ENCODE measurements at regions not wholly inside any gene's neighbourhood (a gene's known extent, or its start where the extent isn't known, plus 50 kb on each side); places are given as distances from the start of the nearest gene placed in this dataset.
"Not testable (repeated sequence)": the region's sequence is repeated elsewhere in the genome, so short reads cannot be mapped to it uniquely, and the experiment has no call there.

GRCh38 chr4:112007391-112007790 lies 137.9 kb upstream of the FAM241A start:
- no peak for DNase-seq
- 0% methylated on average over 1 of the region's 2 CpGs for WGBS (ENCODE audit: insufficient coverage)
- H3K4me1 ChIP-seq (ENCODE audit: control insufficient read depth, insufficient read depth, low read length): no peaks in the 10 kb centered on the region

GRCh38 chr4:112015960-112016359 lies 129.3 kb upstream of the FAM241A start:
- WGBS (ENCODE audit: insufficient coverage): 61% methylated on average over 3 of the region's 3 CpGs
- DNase-seq: no peak
- H3K27me3 ChIP-seq (ENCODE audit: control insufficient read depth, insufficient read depth, low read length): no peaks in the 10 kb centered on the region
- no peaks in the 10 kb centered on the region for H3K9me3 ChIP-seq (replicated peaks; ENCODE audit: control insufficient read depth, low read depth, low read length)
- no peak overlapping the region for H3K4me3 ChIP-seq (ENCODE audit: low read length)
- no peaks in the 10 kb centered on the region for H3K4me1 ChIP-seq (ENCODE audit: control insufficient read depth, insufficient read depth, low read length)
- no peaks in the 10 kb centered on the region for H3K36me3 ChIP-seq (ENCODE audit: control insufficient read depth, insufficient read depth, low read length)
- H3K27ac ChIP-seq (ENCODE audit: low read length): no peak overlapping the region

More at GRCh38 chr4:112007391-112007790, 137.9 kb upstream of the FAM241A start:
- Histone ChIP-seq H3K36me3 (ENCODE audit: control insufficient read depth, insufficient read depth, low read length) (no peaks in the 10 kb centered on the region), H3K9me3 (replicated peaks; ENCODE audit: control insufficient read depth, low read depth, low read length) (no peaks in the 10 kb centered on the region), H3K27ac (ENCODE audit: low read length) (no peak overlapping the region), H3K27me3 (ENCODE audit: control insufficient read depth, insufficient read depth, low read length) (no peaks in the 10 kb centered on the region), H3K4me3 (ENCODE audit: low read length) (no peak overlapping the region)

DNA sequence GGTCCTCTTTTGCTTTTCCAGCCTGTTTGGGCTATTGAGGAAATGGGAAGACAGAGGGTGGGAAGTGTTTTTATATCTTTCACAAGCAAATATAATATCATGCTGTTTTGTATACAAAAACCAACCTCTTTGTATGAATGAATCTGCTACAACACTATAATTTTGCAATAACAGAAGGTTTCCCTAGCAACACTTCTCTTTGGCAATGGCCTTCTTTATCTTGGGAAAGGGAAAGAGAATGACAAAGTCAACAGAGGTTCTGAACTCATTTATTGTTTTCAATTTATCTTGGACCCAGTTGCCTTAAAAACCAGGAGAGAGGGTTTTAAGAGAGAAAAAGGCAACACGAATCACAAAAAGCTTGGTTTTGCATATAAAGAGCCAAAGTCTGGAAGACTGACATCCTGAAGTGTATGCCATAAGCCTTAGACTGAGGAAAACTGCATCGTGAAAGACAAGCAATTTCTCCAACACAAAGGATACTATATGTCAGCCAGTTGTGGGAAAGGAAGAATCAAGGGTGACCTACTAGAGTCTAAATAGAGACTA lies 121.8 kb upstream of the FAM241A start:
- Histone ChIP-seq H3K4me3 (ENCODE audit: low read length) (no peak overlapping the region), H3K9me3 (replicated peaks; ENCODE audit: control insufficient read depth, low read depth, low read length) (no peaks in the 10 kb centered on the region), H3K4me1 (ENCODE audit: control insufficient read depth, insufficient read depth, low read length) (no peaks in the 10 kb centered on the region), H3K27ac (ENCODE audit: low read length) (no peak overlapping the region), H3K27me3 (ENCODE audit: control insufficient read depth, insufficient read depth, low read length) (no peaks in the 10 kb centered on the region), H3K36me3 (ENCODE audit: control insufficient read depth, insufficient read depth, low read length) (no peaks in the 10 kb centered on the region)
- no CpG with 5 or more reads among the region's 2 CpGs for WGBS (ENCODE audit: insufficient coverage)
- no peak for DNase-seq

DNA sequence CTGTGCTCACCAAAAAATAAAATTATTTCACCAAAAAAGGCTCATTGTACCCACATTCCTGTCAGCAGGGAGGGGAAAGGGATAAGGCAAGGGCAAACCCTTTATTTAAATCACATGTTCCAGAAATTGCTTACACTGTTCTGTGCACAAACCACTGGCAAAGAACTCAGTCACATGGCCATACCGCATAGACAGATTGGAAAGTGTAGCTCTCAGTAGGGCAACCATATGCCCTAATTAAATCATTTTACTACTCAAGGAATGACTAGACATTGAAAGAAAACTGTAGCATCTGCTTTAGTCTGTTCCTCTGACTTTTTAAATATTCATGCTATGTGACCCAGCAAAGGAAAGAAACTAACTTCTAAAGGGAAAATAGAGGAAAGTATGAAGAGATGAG lies 119.2 kb upstream of the FAM241A start:
- Histone ChIP-seq H3K9me3 (replicated peaks; ENCODE audit: control insufficient read depth, low read depth, low read length) (no peaks in the 10 kb centered on the region), H3K36me3 (ENCODE audit: control insufficient read depth, insufficient read depth, low read length) (no peaks in the 10 kb centered on the region), H3K4me3 (ENCODE audit: low read length) (no peak overlapping the region), H3K4me1 (ENCODE audit: control insufficient read depth, insufficient read depth, low read length) (no peaks in the 10 kb centered on the region), H3K27me3 (ENCODE audit: control insufficient read depth, insufficient read depth, low read length) (peaks cover 2% of the 10 kb centered on the region), H3K27ac (ENCODE audit: low read length) (no peak overlapping the region)
- 100% methylated on average over 1 of the region's 1 CpG for WGBS (ENCODE audit: insufficient coverage)
- DNase-seq: no peak

GRCh38 chr4:112029771-112030171 lies 115.5 kb upstream of the FAM241A start:
- H3K27ac ChIP-seq (ENCODE audit: low read length): no peak overlapping the region
- 57% methylated on average over 5 of the region's 8 CpGs for WGBS (ENCODE audit: insufficient coverage)
- no peaks in the 10 kb centered on the region for H3K4me1 ChIP-seq (ENCODE audit: control insufficient read depth, insufficient read depth, low read length)
- no peak overlapping the region for H3K4me3 ChIP-seq (ENCODE audit: low read length)
- H3K36me3 ChIP-seq (ENCODE audit: control insufficient read depth, insufficient read depth, low read length): no peaks in the 10 kb centered on the region
- peak; percentile 26 for DNase-seq
- H3K9me3 ChIP-seq (replicated peaks; ENCODE audit: control insufficient read depth, low read depth, low read length): no peaks in the 10 kb centered on the region
- peaks cover 2% of the 10 kb centered on the region for H3K27me3 ChIP-seq (ENCODE audit: control insufficient read depth, insufficient read depth, low read length)

DNA sequence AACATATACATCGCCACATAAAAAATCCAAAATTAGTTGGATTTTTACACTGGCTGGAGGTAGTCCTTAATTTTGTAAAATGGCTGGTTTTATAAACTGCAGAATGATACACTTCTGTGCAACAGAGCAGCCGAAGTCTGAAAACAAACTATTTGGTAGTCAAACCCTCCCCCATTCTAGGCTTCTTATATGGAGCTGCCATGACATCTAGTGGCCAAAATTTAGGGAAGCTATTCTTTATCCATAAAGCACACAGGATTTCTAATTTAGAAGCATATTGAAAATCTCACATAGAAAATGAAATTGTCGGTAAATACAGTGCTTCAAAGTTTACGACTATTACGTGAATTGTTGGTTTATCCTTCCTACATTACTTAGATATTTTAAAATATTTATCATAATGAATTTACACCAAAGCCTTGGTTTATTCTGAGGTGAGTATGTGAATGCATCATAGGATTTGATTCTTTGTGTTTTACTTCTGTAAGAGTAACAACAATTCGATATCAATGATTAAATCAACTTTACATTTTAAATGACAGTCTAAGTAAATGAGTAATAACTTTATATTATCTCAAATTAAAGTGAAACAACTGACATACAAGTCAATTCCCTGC lies 113.4 kb upstream of the FAM241A start:
- peak; percentile 73 for DNase-seq
- no peaks in the 10 kb centered on the region for H3K9me3 ChIP-seq (replicated peaks; ENCODE audit: control insufficient read depth, low read depth, low read length)
- no peaks in the 10 kb centered on the region for H3K4me1 ChIP-seq (ENCODE audit: control insufficient read depth, insufficient read depth, low read length)
- no peak overlapping the region for H3K27ac ChIP-seq (ENCODE audit: low read length)
- peaks cover 2% of the 10 kb centered on the region for H3K27me3 ChIP-seq (ENCODE audit: control insufficient read depth, insufficient read depth, low read length)
- no peaks in the 10 kb centered on the region for H3K36me3 ChIP-seq (ENCODE audit: control insufficient read depth, insufficient read depth, low read length)
- no peak overlapping the region for H3K4me3 ChIP-seq (ENCODE audit: low read length)
- no CpG with 5 or more reads among the region's 6 CpGs for whole genome bisulfite sequencing (ENCODE audit: insufficient coverage)

GRCh38 chr4:112036886-112037285 lies 108.4 kb upstream of the FAM241A start:
- no CpG with 5 or more reads among the region's 3 CpGs for WGBS (ENCODE audit: insufficient coverage)
- H3K36me3 ChIP-seq (ENCODE audit: control insufficient read depth, insufficient read depth, low read length): no peaks in the 10 kb centered on the region
- H3K9me3 ChIP-seq (replicated peaks; ENCODE audit: control insufficient read depth, low read depth, low read length): no peaks in the 10 kb centered on the region
- H3K4me3 ChIP-seq (ENCODE audit: low read length): no peak overlapping the region
- H3K27ac ChIP-seq (ENCODE audit: low read length): no peak overlapping the region
- no peaks in the 10 kb centered on the region for H3K4me1 ChIP-seq (ENCODE audit: control insufficient read depth, insufficient read depth, low read length)
- no peak for DNase-seq
- no peaks in the 10 kb centered on the region for H3K27me3 ChIP-seq (ENCODE audit: control insufficient read depth, insufficient read depth, low read length)

- 75% methylated on average over 1 of the region's 2 CpGs for WGBS (ENCODE audit: insufficient coverage)
- H3K36me3 ChIP-seq (ENCODE audit: control insufficient read depth, insufficient read depth, low read length): no peaks in the 10 kb centered on the region
These were observed 106.4 kb upstream of the FAM241A start for GRCh38 chr4:112038861-112039260.

GRCh38 chr4:112049119-112049518 lies 96.1 kb upstream of the FAM241A start:
- WGBS (ENCODE audit: insufficient coverage): 80% methylated on average over 1 of the region's 3 CpGs
- H3K36me3 ChIP-seq (ENCODE audit: control insufficient read depth, insufficient read depth, low read length); DNase-seq; H3K4me3 ChIP-seq (ENCODE audit: low read length); H3K4me1 ChIP-seq (ENCODE audit: control insufficient read depth, insufficient read depth, low read length); H3K27me3 ChIP-seq (ENCODE audit: control insufficient read depth, insufficient read depth, low read length); H3K27ac ChIP-seq (ENCODE audit: low read length); H3K9me3 ChIP-seq (replicated peaks; ENCODE audit: control insufficient read depth, low read depth, low read length): not testable (repeated sequence)

More at GRCh38 chr4:112038861-112039260, 106.4 kb upstream of the FAM241A start:
- Histone ChIP-seq H3K4me3 (ENCODE audit: low read length) (no peak overlapping the region), H3K27ac (ENCODE audit: low read length) (no peak overlapping the region), H3K27me3 (ENCODE audit: control insufficient read depth, insufficient read depth, low read length) (no peaks in the 10 kb centered on the region), H3K4me1 (ENCODE audit: control insufficient read depth, insufficient read depth, low read length) (no peaks in the 10 kb centered on the region), H3K9me3 (replicated peaks; ENCODE audit: control insufficient read depth, low read depth, low read length) (no peaks in the 10 kb centered on the region)
- DNase-seq: no peak

GRCh38 chr4:112053825-112054350 lies 91.4 kb upstream of the FAM241A start:
- Histone ChIP-seq H3K27ac (ENCODE audit: low read length) (no peak overlapping the region), H3K36me3 (ENCODE audit: control insufficient read depth, insufficient read depth, low read length) (no peaks in the 10 kb centered on the region), H3K27me3 (ENCODE audit: control insufficient read depth, insufficient read depth, low read length) (no peaks in the 10 kb centered on the region), H3K9me3 (replicated peaks; ENCODE audit: control insufficient read depth, low read depth, low read length) (no peaks in the 10 kb centered on the region), H3K4me3 (ENCODE audit: low read length) (no peak overlapping the region), H3K4me1 (ENCODE audit: control insufficient read depth, insufficient read depth, low read length) (no peaks in the 10 kb centered on the region)
- no CpG with 5 or more reads among the region's 2 CpGs for WGBS (ENCODE audit: insufficient coverage)
- no peak for DNase-seq
